ENCODE measurements at regions not wholly inside any gene's neighbourhood (a gene's known extent, or its start where the extent isn't known, plus 50 kb on each side); places are given as distances from the start of the nearest gene placed in this dataset.

GRCh38 chr7:145520284-145520683 is 596.3 kb upstream of the CNTNAP2 start:
- no peak overlapping the region for H3K4me3 ChIP-seq (replicated peaks in 1 of 3; ENCODE audit: insufficient read depth in 1 of 3, low read depth in 1 of 3, low read length in 3 of 3)
- no peaks in the 10 kb centered on the region for H3K4me1 ChIP-seq (ENCODE audit: control insufficient read depth, extremely low read depth, insufficient read depth, low read length)
- no peak overlapping the region for H3K4me2 ChIP-seq (ENCODE audit: insufficient read depth, low read length)
- ChIA-PET CTCF (no interaction called here), POLR2A (no interaction called here)
- DNase-seq (ENCODE audit: low read depth, low spot score) (no peak), FAIRE-seq (no peak)
- H3K9me3 ChIP-seq (replicated peaks; ENCODE audit: control insufficient read depth, insufficient read depth, low read length): peaks cover 3% of the 10 kb centered on the region
- H4K20me1 ChIP-seq (replicated peaks; ENCODE audit: control insufficient read depth, extremely low read depth, insufficient read depth, low read length): no peaks in the 10 kb centered on the region
- no peaks in the 10 kb centered on the region for H3K27me3 ChIP-seq (ENCODE audit: control insufficient read depth in 2 of 2, insufficient read depth in 2 of 2, low read length in 2 of 2)
- no peaks in the 10 kb centered on the region for H3K36me3 ChIP-seq (ENCODE audit: control insufficient read depth in 2 of 2, extremely low read depth in 1 of 2, insufficient read depth in 2 of 2, low read length in 2 of 2)
- no peak overlapping the region for H3K9ac ChIP-seq (replicated peaks; ENCODE audit: extremely low read depth, insufficient read depth, low read length)
- no TSS peak for BruUV-seq (replicated peaks)
- H2AFZ ChIP-seq (ENCODE audit: low read depth, low read length): no peak overlapping the region
- no peaks in the 10 kb centered on the region for H3K79me2 ChIP-seq (ENCODE audit: control insufficient read depth, insufficient read depth, low read length)
- no peak for TF ChIP-seq CTCF (IDR thresholded peaks at IDR 0.05; ENCODE audit: extremely low read depth in 1 of 2, insufficient read depth in 1 of 2, low read depth in 1 of 2, low read length in 2 of 2)
- TF ChIP-seq EZH2 (IDR thresholded peaks at IDR 0.05; ENCODE audit: borderline replicate concordance, low read depth, low read length, severe bottlenecking): no peak
- no peak for TF ChIP-seq MAX (IDR thresholded peaks at IDR 0.05; ENCODE audit: insufficient read depth, insufficient read length)
- TF ChIP-seq MYC (IDR thresholded peaks at IDR 0.05; ENCODE audit: low read depth, low read length): no peak
- TF ChIP-seq FOS (IDR thresholded peaks at IDR 0.05; ENCODE audit: borderline replicate concordance, insufficient read depth, low read length): no peak
- TF ChIP-seq POLR2A (IDR thresholded peaks at IDR 0.05; ENCODE audit: low read depth, low read length): no peak
- TF ChIP-seq JUN (IDR thresholded peaks at IDR 0.05; ENCODE audit: borderline replicate concordance, insufficient read depth, insufficient read length, low read depth): no peak
- TF ChIP-seq GATA2 (IDR thresholded peaks at IDR 0.05; ENCODE audit: insufficient read depth, insufficient read length, low read depth, low read length): no peak
- no peak for TF ChIP-seq POLR2AphosphoS5 (IDR thresholded peaks at IDR 0.05; ENCODE audit: insufficient read depth, low read depth, low read length)
- H3K27ac ChIP-seq (ENCODE audit: insufficient read depth, low read depth, low read length): no peak overlapping the region
- dilution Hi-C loops (cut with MboI; ENCODE audit: extremely low pct_ligation_motif_present, low sequenced_read_pairs): no loop called here
- no peaks in the 10 kb centered on the region for H3K9me1 ChIP-seq (replicated peaks; ENCODE audit: control insufficient read depth, extremely low read depth, insufficient read depth, low read length)
- intact Hi-C loops (cut with micrococcal nuclease): no loop called here

Data from endothelial cell of umbilical vein (primary cell).